HEK293T (cell line): ENCODE measurements at regions not wholly inside any gene's neighbourhood (a gene's known extent, or its start where the extent isn't known, plus 50 kb on each side); places are given as distances from the start of the nearest gene placed in this dataset.

Experiments used
- CTCF ChIA-PET: fragments of 350-600 bp; formaldehyde crosslinking; extraction: SDS; loops from one replicate; lab custom pipeline; 2021; ENCODE audit warnings: antibody characterized with exemption, inconsistent platforms; lab: Yijun Ruan, JAX
- POLR2A ChIA-PET: fragments of 350-600 bp; formaldehyde crosslinking; extraction: SDS; loops from one replicate; lab custom pipeline; 2020; ENCODE audit warnings: antibody characterized with exemption, inconsistent platforms; lab: Yijun Ruan, JAX
- DNase-seq: peaks from one replicate; pipeline ENCODE4 v3.0.0; 2012; ENCODE audit warnings: mixed read lengths; ENCODE audit errors: extremely low spot score
- ARNT ChIP-seq: fragments of 450-650 bp; IDR thresholded peaks from 2 replicates; pipeline ENCODE4 v1.6.1; 2017; ENCODE audit warnings: mild to moderate bottlenecking
- BHLHE40 ChIP-seq: fragments of 450-650 bp; IDR thresholded peaks from 2 replicates; pipeline ENCODE4 v1.6.1; 2016; ENCODE audit warnings: mild to moderate bottlenecking, moderate library complexity, borderline replicate concordance
- CTBP1 ChIP-seq: fragments of 450-650 bp; IDR thresholded peaks from 2 replicates; pipeline ENCODE4 v1.6.1; 2016; ENCODE audit warnings: borderline replicate concordance
- ELF4 ChIP-seq: fragments of 450-650 bp; IDR thresholded peaks from 2 replicates; pipeline ENCODE4 v1.6.1; 2017; ENCODE audit warnings: antibody characterized with exemption
- FOXA1 ChIP-seq: fragments of 450-650 bp; IDR thresholded peaks from 2 replicates; pipeline ENCODE4 v1.6.1; 2016; ENCODE audit warnings: mild to moderate bottlenecking
- FOXK2 ChIP-seq: fragments of 450-650 bp; IDR thresholded peaks from 2 replicates; pipeline ENCODE4 v1.6.1; 2016; ENCODE audit warnings: mild to moderate bottlenecking
- FOXM1 ChIP-seq: fragments of 450-650 bp; IDR thresholded peaks from 2 replicates; pipeline ENCODE4 v1.6.1; 2017; ENCODE audit warnings: mild to moderate bottlenecking, borderline replicate concordance
- HDGF ChIP-seq: fragments of 450-650 bp; IDR thresholded peaks from 2 replicates; pipeline ENCODE4 v1.6.1; 2017; ENCODE audit warnings: antibody characterized with exemption, borderline replicate concordance
- L3MBTL2 ChIP-seq: fragments of 450-650 bp; conservative IDR thresholded peaks from 2 replicates; pipeline ENCODE4 v1.6.1; 2016; ENCODE audit warnings: mild to moderate bottlenecking
- LEF1 ChIP-seq: fragments of 450-650 bp; IDR thresholded peaks from 2 replicates; pipeline ENCODE4 v1.6.1; 2017; ENCODE audit warnings: mild to moderate bottlenecking, borderline replicate concordance
- NFRKB ChIP-seq: fragments of 450-650 bp; IDR thresholded peaks from 2 replicates; pipeline ENCODE4 v1.6.1; 2016; ENCODE audit warnings: mild to moderate bottlenecking, moderate library complexity
- PKNOX1 ChIP-seq: fragments of 450-650 bp; IDR thresholded peaks from 2 replicates; pipeline ENCODE4 v1.6.1; 2016
- SP1 ChIP-seq: fragments of 450-650 bp; IDR thresholded peaks from 2 replicates; pipeline ENCODE4 v1.6.1; 2017
- SUZ12 ChIP-seq: fragments of 450-650 bp; IDR thresholded peaks from 2 replicates; pipeline ENCODE4 v1.6.1; 2016; ENCODE audit warnings: mild to moderate bottlenecking
- TARDBP ChIP-seq: fragments of 450-650 bp; IDR thresholded peaks from 2 replicates; pipeline ENCODE4 v1.6.1; 2016
- ZNF384 ChIP-seq: fragments of 450-650 bp; IDR thresholded peaks from 2 replicates; pipeline ENCODE4 v1.6.1; 2016

DNA sequence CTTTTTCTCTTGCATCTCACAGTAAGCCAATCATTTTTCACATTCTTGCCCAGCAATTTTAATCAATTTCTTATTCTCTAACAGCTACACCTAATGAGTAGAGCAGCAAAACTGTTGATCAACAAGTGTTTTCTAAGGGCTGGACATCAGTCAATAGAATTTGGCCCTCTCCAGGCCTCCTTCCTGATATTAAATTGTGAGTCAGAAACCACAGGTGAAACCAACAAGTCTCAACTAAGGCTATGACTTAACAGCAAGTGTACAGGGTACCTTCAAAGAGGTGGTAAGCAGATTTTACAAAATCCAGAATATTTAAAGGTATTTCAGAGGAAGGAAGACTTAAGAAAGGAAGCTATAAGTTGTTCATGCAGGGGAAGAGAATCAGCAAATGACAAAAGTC, 156.5 kb upstream of the ARHGAP24 start:
- TF ChIP-seq FOXM1 (no peak), FOXA1 (no peak), PKNOX1 (no peak), ZNF384 (no peak), SP1 (no peak), LEF1 (no peak), HDGF (no peak), SUZ12 (no peak), L3MBTL2 (no peak), NFRKB (no peak), CTBP1 (no peak), TARDBP (no peak)
- POLR2A ChIA-PET, result no interaction called here
- DNase-seq, result no peak
- CTCF ChIA-PET, result no interaction called here

- CTCF ChIA-PET, result no interaction called here
- DNase-seq, result no peak
- TF ChIP-seq FOXA1 (no peak), CTBP1 (no peak), FOXK2 (no peak), BHLHE40 (no peak), ARNT (no peak), SP1 (no peak), FOXM1 (no peak), TARDBP (no peak), NFRKB (no peak), PKNOX1 (no peak), LEF1 (no peak), SUZ12 (no peak), ZNF384 (no peak), L3MBTL2 (no peak), ELF4 (no peak), HDGF (no peak)
- POLR2A ChIA-PET, result no interaction called here
These were observed 116.1 kb upstream of the ARHGAP24 start for GRCh38 chr4:85358831-85359230.

DNA sequence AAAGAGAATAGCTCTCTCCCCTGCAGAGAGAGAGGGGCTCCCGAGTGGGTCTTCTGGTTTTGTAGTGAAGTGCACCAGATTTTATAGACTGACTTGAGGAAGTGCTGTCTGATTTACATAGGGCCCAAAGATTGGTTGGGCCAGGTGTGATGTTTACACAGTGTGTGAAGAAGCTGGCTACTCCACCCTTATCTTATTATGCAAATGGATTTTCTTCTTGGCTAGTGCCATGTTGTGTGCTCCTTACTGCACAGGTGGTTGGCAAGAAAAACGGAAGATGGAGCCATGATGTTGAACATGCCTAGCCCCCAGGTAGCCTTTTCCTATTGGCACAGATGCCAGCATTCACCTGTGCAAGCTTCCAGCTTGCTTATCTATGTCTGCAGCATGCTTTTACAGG, 112.4 kb upstream of the ARHGAP24 start:
- CTCF ChIA-PET, result no interaction called here

GRCh38 chr4:85367815-85368214, 107.1 kb upstream of the ARHGAP24 start:
- ChIA-PET CTCF (no interaction called here), POLR2A (no interaction called here)
- TF ChIP-seq L3MBTL2, result no peak
- DNase-seq, result no peak

More for the DNA sequence above, 112.4 kb upstream of the ARHGAP24 start:
- TF ChIP-seq FOXM1 (no peak), FOXK2 (no peak), ELF4 (no peak), TARDBP (no peak), ARNT (no peak), PKNOX1 (no peak), BHLHE40 (no peak), LEF1 (no peak), CTBP1 (no peak), NFRKB (no peak), HDGF (no peak), SP1 (no peak), ZNF384 (no peak), SUZ12 (no peak), FOXA1 (no peak)
- no peak for DNase-seq
- POLR2A ChIA-PET, result no interaction called here

GRCh38 chr4:85368240-85368639, 106.7 kb upstream of the ARHGAP24 start:
- ChIA-PET POLR2A (no interaction called here), CTCF (interaction anchor here (2.1 kb wide), 1 partner anchor 284 kb away, joined by 11 read pairs; no protein-coding TSS in a partner anchor)
- TF ChIP-seq PKNOX1, result no peak
- TF ChIP-seq FOXM1, result no peak
- no peak for DNase-seq

- no peak for TF ChIP-seq NFRKB
- no peak for TF ChIP-seq ARNT
- TF ChIP-seq HDGF, result no peak
- TF ChIP-seq LEF1, result no peak
- TF ChIP-seq ELF4, result no peak
- no peak for TF ChIP-seq FOXK2
- TF ChIP-seq CTBP1, result no peak
- no peak for TF ChIP-seq BHLHE40
- TF ChIP-seq TARDBP, result no peak
- no peak for TF ChIP-seq ZNF384
- no peak for TF ChIP-seq SP1
- TF ChIP-seq SUZ12, result no peak
- TF ChIP-seq FOXM1, result no peak
- no peak for TF ChIP-seq FOXA1
- no peak for TF ChIP-seq PKNOX1
- TF ChIP-seq L3MBTL2, result no peak
- CTCF ChIA-PET, result interaction anchor here (0.6 to 2.1 kb wide), 2 partner anchors 221 to 284 kb away, joined by 3 to 11 read pairs; no protein-coding TSS in a partner anchor
- no peak for DNase-seq
- POLR2A ChIA-PET, result no interaction called here
These were observed 106.0 kb upstream of the ARHGAP24 start for GRCh38 chr4:85368932-85369331.
